ENCODE measurements at regions not wholly inside any gene's neighbourhood (a gene's known extent, or its start where the extent isn't known, plus 50 kb on each side); places are given as distances from the start of the nearest gene placed in this dataset.

DNA sequence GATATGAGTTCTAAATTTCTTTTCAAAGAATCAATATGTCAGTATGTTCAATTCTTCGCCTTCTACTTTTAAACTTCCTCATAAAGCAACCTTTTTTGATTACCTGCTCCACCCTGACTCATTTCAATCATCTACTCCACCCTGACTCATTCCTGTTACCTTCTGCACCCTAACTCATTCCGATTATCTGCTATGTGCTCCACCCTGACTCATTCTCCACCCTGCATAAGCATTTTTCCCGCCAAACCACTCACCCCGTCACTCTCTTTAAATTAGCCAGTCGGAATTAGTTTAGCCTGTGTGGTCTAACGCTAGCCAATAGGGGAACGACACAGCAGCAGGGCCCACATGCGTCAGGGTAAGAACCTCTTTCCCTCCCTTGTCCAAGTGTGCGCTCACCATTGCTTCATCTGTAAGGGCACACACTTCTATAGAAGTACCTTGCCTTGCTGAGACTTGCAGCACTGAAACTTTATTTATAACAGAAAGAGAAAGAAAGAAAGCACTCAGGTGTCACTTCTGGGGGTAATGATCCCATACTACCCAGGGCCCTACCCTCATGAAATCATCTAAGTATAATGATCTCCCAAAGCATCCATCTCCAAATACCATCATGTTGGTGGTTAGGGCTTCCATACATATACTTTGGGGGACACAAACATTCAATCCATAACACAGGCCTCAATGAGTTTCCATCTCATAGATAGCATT is 875.2 kb downstream of the RAPGEF2 start:
- Histone ChIP-seq H3K9me3 (ENCODE audit: control insufficient read depth, low read depth, low read length) (no peaks in the 10 kb centered on the region), H3K36me3 (ENCODE audit: control insufficient read depth, low read depth, low read length) (no peaks in the 10 kb centered on the region), H3K4me3 (ENCODE audit: low read length) (no peak overlapping the region), H3K4me1 (ENCODE audit: control insufficient read depth, low read depth, low read length) (peaks cover 15% of the 10 kb centered on the region), H3K27me3 (ENCODE audit: control insufficient read depth, insufficient read depth, low read length) (no peaks in the 10 kb centered on the region), H3K27ac (ENCODE audit: low read length) (no peak overlapping the region), H3K9ac (ENCODE audit: low read length) (no peak overlapping the region)

- Histone ChIP-seq H3K4me3 (ENCODE audit: low read length) (no peak overlapping the region), H3K27me3 (ENCODE audit: control insufficient read depth, insufficient read depth, low read length) (no peaks in the 10 kb centered on the region), H3K4me1 (ENCODE audit: control insufficient read depth, low read depth, low read length) (peaks cover 15% of the 10 kb centered on the region), H3K9me3 (ENCODE audit: control insufficient read depth, low read depth, low read length) (no peaks in the 10 kb centered on the region), H3K27ac (ENCODE audit: low read length) (no peak overlapping the region), H3K9ac (ENCODE audit: low read length) (no peak overlapping the region), H3K36me3 (ENCODE audit: control insufficient read depth, low read depth, low read length) (no peaks in the 10 kb centered on the region)
Measured at GRCh38 chr4:159979351-159979750, 876.5 kb downstream of the RAPGEF2 start.

- Histone ChIP-seq H3K27me3 (ENCODE audit: control insufficient read depth, insufficient read depth, low read length) (no peaks in the 10 kb centered on the region), H3K9ac (ENCODE audit: low read length) (no peak overlapping the region), H3K27ac (ENCODE audit: low read length) (no peak overlapping the region), H3K9me3 (ENCODE audit: control insufficient read depth, low read depth, low read length) (no peaks in the 10 kb centered on the region), H3K36me3 (ENCODE audit: control insufficient read depth, low read depth, low read length) (no peaks in the 10 kb centered on the region), H3K4me1 (ENCODE audit: control insufficient read depth, low read depth, low read length) (peaks cover 15% of the 10 kb centered on the region), H3K4me3 (ENCODE audit: low read length) (no peak overlapping the region)
Measured at GRCh38 chr4:159979953-159980352, 877.1 kb downstream of the RAPGEF2 start.

GRCh38 chr4:159980826-159981468 is 878.1 kb downstream of the RAPGEF2 start:
- H3K9ac ChIP-seq (ENCODE audit: low read length) = no peak overlapping the region
- H3K36me3 ChIP-seq (ENCODE audit: control insufficient read depth, low read depth, low read length) = no peaks in the 10 kb centered on the region
- no peak overlapping the region for H3K27ac ChIP-seq (ENCODE audit: low read length)
- H3K4me3 ChIP-seq (ENCODE audit: low read length) = no peak overlapping the region
- H3K4me1 ChIP-seq (ENCODE audit: control insufficient read depth, low read depth, low read length) = peaks cover 15% of the 10 kb centered on the region
- H3K27me3 ChIP-seq (ENCODE audit: control insufficient read depth, insufficient read depth, low read length) = no peaks in the 10 kb centered on the region
- H3K9me3 ChIP-seq (ENCODE audit: control insufficient read depth, low read depth, low read length) = no peaks in the 10 kb centered on the region

GRCh38 chr4:159981469-159981856 is 878.6 kb downstream of the RAPGEF2 start:
- Histone ChIP-seq H3K4me3 (ENCODE audit: low read length) (no peak overlapping the region), H3K36me3 (ENCODE audit: control insufficient read depth, low read depth, low read length) (no peaks in the 10 kb centered on the region), H3K4me1 (ENCODE audit: control insufficient read depth, low read depth, low read length) (peaks cover 15% of the 10 kb centered on the region), H3K27me3 (ENCODE audit: control insufficient read depth, insufficient read depth, low read length) (no peaks in the 10 kb centered on the region), H3K9ac (ENCODE audit: low read length) (no peak overlapping the region), H3K9me3 (ENCODE audit: control insufficient read depth, low read depth, low read length) (no peaks in the 10 kb centered on the region), H3K27ac (ENCODE audit: low read length) (no peak overlapping the region)

DNA sequence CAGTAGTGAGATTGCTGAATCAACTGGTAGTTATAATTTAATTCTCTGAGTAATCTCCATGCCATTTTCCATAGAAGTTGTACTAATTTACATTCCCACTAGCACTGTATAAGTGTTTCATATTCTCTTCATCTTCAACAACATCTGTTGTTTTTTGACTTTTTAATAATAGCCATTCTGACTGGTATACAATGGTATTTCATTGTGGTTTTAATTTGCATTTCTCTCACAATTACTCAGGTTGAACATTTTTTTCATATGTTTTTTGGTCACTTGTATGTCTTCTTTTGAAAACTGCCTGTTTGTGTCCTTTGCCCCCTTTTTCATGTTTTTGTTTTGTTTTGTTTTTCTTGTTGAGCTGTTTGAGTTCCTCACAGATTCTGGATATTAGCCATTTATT is 880.2 kb downstream of the RAPGEF2 start:
- H3K27me3 ChIP-seq (ENCODE audit: control insufficient read depth, insufficient read depth, low read length) = no peaks in the 10 kb centered on the region
- H3K9me3 ChIP-seq (ENCODE audit: control insufficient read depth, low read depth, low read length) = no peaks in the 10 kb centered on the region
- no peak overlapping the region for H3K4me3 ChIP-seq (ENCODE audit: low read length)
- H3K9ac ChIP-seq (ENCODE audit: low read length) = no peak overlapping the region
- H3K27ac ChIP-seq (ENCODE audit: low read length) = no peak overlapping the region
- peaks cover 15% of the 10 kb centered on the region for H3K4me1 ChIP-seq (ENCODE audit: control insufficient read depth, low read depth, low read length)
- H3K36me3 ChIP-seq (ENCODE audit: control insufficient read depth, low read depth, low read length) = no peaks in the 10 kb centered on the region

- H3K36me3 ChIP-seq (ENCODE audit: control insufficient read depth, low read depth, low read length) = no peaks in the 10 kb centered on the region
- no peak overlapping the region for H3K27ac ChIP-seq (ENCODE audit: low read length)
- H3K9ac ChIP-seq (ENCODE audit: low read length) = no peak overlapping the region
- no peaks in the 10 kb centered on the region for H3K9me3 ChIP-seq (ENCODE audit: control insufficient read depth, low read depth, low read length)
- no peaks in the 10 kb centered on the region for H3K27me3 ChIP-seq (ENCODE audit: control insufficient read depth, insufficient read depth, low read length)
- no peak overlapping the region for H3K4me3 ChIP-seq (ENCODE audit: low read length)
- H3K4me1 ChIP-seq (ENCODE audit: control insufficient read depth, low read depth, low read length) = no peaks in the 10 kb centered on the region
Measured at GRCh38 chr4:160009656-160010493, 907.0 kb downstream of the RAPGEF2 start.

GRCh38 chr4:160019936-160020335 is 917.1 kb downstream of the RAPGEF2 start:
- Histone ChIP-seq H3K9ac (ENCODE audit: low read length) (no peak overlapping the region), H3K4me3 (ENCODE audit: low read length) (no peak overlapping the region), H3K27me3 (ENCODE audit: control insufficient read depth, insufficient read depth, low read length) (no peaks in the 10 kb centered on the region), H3K9me3 (ENCODE audit: control insufficient read depth, low read depth, low read length) (no peaks in the 10 kb centered on the region), H3K36me3 (ENCODE audit: control insufficient read depth, low read depth, low read length) (no peaks in the 10 kb centered on the region), H3K27ac (ENCODE audit: low read length) (no peak overlapping the region), H3K4me1 (ENCODE audit: control insufficient read depth, low read depth, low read length) (no peaks in the 10 kb centered on the region)

GRCh38 chr4:160020804-160021203 is 917.9 kb downstream of the RAPGEF2 start:
- Histone ChIP-seq H3K27me3 (ENCODE audit: control insufficient read depth, insufficient read depth, low read length) (no peaks in the 10 kb centered on the region), H3K4me1 (ENCODE audit: control insufficient read depth, low read depth, low read length) (no peaks in the 10 kb centered on the region), H3K9me3 (ENCODE audit: control insufficient read depth, low read depth, low read length) (no peaks in the 10 kb centered on the region), H3K9ac (ENCODE audit: low read length) (no peak overlapping the region), H3K36me3 (ENCODE audit: control insufficient read depth, low read depth, low read length) (no peaks in the 10 kb centered on the region), H3K4me3 (ENCODE audit: low read length) (no peak overlapping the region), H3K27ac (ENCODE audit: low read length) (no peak overlapping the region)

DNA sequence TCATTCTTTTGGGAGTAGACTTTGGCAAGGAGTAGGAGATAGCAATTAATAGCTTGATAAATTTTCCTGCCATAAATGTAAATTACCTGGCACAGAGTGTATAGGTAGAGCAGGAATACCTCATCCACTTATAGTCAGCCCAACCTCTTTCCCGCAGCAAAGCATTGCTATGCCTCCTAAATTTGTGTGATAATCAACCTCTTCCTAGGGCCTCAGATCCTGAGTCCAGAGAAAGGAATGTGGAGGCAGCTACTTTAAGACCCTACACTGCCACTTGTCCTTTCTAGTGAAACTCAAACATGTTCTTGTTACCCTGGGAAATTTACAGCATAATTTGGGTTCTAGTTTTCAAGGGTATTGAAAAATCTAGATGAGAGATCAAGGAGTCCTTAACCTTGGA is 919.0 kb downstream of the RAPGEF2 start:
- Histone ChIP-seq H3K9ac (ENCODE audit: low read length) (no peak overlapping the region), H3K9me3 (ENCODE audit: control insufficient read depth, low read depth, low read length) (no peaks in the 10 kb centered on the region), H3K4me3 (ENCODE audit: low read length) (no peak overlapping the region), H3K36me3 (ENCODE audit: control insufficient read depth, low read depth, low read length) (no peaks in the 10 kb centered on the region), H3K4me1 (ENCODE audit: control insufficient read depth, low read depth, low read length) (no peaks in the 10 kb centered on the region), H3K27ac (ENCODE audit: low read length) (no peak overlapping the region), H3K27me3 (ENCODE audit: control insufficient read depth, insufficient read depth, low read length) (no peaks in the 10 kb centered on the region)

DNA sequence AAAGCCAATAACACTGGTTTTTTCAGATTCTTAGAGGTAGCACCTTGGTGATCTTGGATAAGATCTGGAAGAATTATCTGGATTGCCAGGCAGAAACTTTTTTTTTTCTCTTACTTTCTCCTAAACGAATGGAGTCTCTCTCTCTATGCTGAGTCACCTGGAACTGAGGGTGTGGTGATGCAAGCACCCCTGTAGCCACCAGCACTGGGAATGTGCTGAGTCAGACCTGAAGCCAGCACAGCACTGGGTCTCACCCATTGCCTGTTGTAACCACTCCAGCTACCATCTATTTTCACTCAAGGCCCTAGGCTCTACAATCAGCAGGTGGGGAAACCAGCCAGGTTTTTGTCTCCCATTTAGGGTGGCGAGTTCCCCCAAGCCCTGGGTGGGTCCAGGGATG is 923.8 kb downstream of the RAPGEF2 start:
- Histone ChIP-seq H3K4me1 (ENCODE audit: control insufficient read depth, low read depth, low read length) (no peaks in the 10 kb centered on the region), H3K36me3 (ENCODE audit: control insufficient read depth, low read depth, low read length) (no peaks in the 10 kb centered on the region), H3K9ac (ENCODE audit: low read length) (no peak overlapping the region), H3K4me3 (ENCODE audit: low read length) (no peak overlapping the region), H3K27me3 (ENCODE audit: control insufficient read depth, insufficient read depth, low read length) (no peaks in the 10 kb centered on the region), H3K9me3 (ENCODE audit: control insufficient read depth, low read depth, low read length) (no peaks in the 10 kb centered on the region), H3K27ac (ENCODE audit: low read length) (no peak overlapping the region)

Data from iPS-18a (cell line).